ENCODE measurements at regions not wholly inside any gene's neighbourhood (a gene's known extent, or its start where the extent isn't known, plus 50 kb on each side); places are given as distances from the start of the nearest gene placed in this dataset.

- Histone ChIP-seq H3K4me3 (ENCODE audit: insufficient read length, low read depth) (no peak overlapping the region), H3K27me3 (ENCODE audit: insufficient read depth, insufficient read length) (no peaks in the 10 kb centered on the region), H3K36me3 (ENCODE audit: insufficient read depth, insufficient read length, low read length) (no peaks in the 10 kb centered on the region), H3K4me1 (ENCODE audit: insufficient read depth, insufficient read length) (no peaks in the 10 kb centered on the region), H3K9ac (ENCODE audit: insufficient read length, low read depth) (no peak overlapping the region), H3K9me3 (ENCODE audit: insufficient read depth, low read length) (no peaks in the 10 kb centered on the region)
- no peak for DNase-seq (ENCODE audit: low read depth, low spot score)
- TF ChIP-seq SUZ12 (IDR thresholded peaks at IDR 0.05; ENCODE audit: extremely low read depth, insufficient read depth, insufficient read length) (no peak), YY1 (IDR thresholded peaks at IDR 0.05; ENCODE audit: insufficient read depth, insufficient read length) (no peak), ZNF274 (IDR thresholded peaks at IDR 0.05; ENCODE audit: low read depth, low read length) (no peak)
Observed at GRCh38 chr5:72760259-72760658, 56.2 kb upstream of the TNPO1 start.

DNA sequence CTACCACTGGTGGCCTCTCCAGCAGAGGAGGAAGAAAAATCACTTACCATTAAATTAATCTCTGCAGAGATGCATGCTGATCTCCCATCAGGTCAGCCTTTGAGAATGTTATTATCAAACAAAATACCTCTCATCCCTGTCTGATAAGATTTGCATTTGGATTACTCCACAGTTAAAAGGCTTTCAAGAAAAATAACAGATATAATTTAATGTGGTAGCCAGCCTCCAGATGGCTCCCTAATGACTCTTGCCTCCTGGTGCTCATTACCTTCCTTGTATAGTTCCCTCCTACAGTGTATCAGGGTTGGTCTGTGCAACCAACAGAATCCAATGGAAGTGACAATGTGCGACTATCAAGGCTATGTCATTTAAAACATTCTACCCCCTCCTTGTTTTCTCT, 63.6 kb upstream of the TNPO1 start:
- no peak overlapping the region for H3K9ac ChIP-seq (ENCODE audit: insufficient read length, low read depth)
- DNase-seq (ENCODE audit: low read depth, low spot score) = no peak
- TF ChIP-seq ZNF274 (IDR thresholded peaks at IDR 0.05; ENCODE audit: low read depth, low read length) (no peak), SUZ12 (IDR thresholded peaks at IDR 0.05; ENCODE audit: extremely low read depth, insufficient read depth, insufficient read length) (no peak)
- no peaks in the 10 kb centered on the region for H3K36me3 ChIP-seq (ENCODE audit: insufficient read depth, insufficient read length, low read length)
- no peaks in the 10 kb centered on the region for H3K4me1 ChIP-seq (ENCODE audit: insufficient read depth, insufficient read length)
- no peak overlapping the region for H3K4me3 ChIP-seq (ENCODE audit: insufficient read length, low read depth)
- no peaks in the 10 kb centered on the region for H3K9me3 ChIP-seq (ENCODE audit: insufficient read depth, low read length)
- H3K27me3 ChIP-seq (ENCODE audit: insufficient read depth, insufficient read length) = no peaks in the 10 kb centered on the region

GRCh38 chr5:72749362-72749997, 67.0 kb upstream of the TNPO1 start:
- DNase-seq (ENCODE audit: low read depth, low spot score) = no peak
- Histone ChIP-seq H3K4me3 (ENCODE audit: insufficient read length, low read depth) (no peak overlapping the region), H3K27me3 (ENCODE audit: insufficient read depth, insufficient read length) (no peaks in the 10 kb centered on the region), H3K4me1 (ENCODE audit: insufficient read depth, insufficient read length) (no peaks in the 10 kb centered on the region), H3K9me3 (ENCODE audit: insufficient read depth, low read length) (no peaks in the 10 kb centered on the region), H3K9ac (ENCODE audit: insufficient read length, low read depth) (no peak overlapping the region), H3K36me3 (ENCODE audit: insufficient read depth, insufficient read length, low read length) (no peaks in the 10 kb centered on the region)
- TF ChIP-seq SUZ12 (IDR thresholded peaks at IDR 0.05; ENCODE audit: extremely low read depth, insufficient read depth, insufficient read length) (no peak), YY1 (IDR thresholded peaks at IDR 0.05; ENCODE audit: insufficient read depth, insufficient read length) (no peak), ZNF274 (IDR thresholded peaks at IDR 0.05; ENCODE audit: low read depth, low read length) (no peak)

DNA sequence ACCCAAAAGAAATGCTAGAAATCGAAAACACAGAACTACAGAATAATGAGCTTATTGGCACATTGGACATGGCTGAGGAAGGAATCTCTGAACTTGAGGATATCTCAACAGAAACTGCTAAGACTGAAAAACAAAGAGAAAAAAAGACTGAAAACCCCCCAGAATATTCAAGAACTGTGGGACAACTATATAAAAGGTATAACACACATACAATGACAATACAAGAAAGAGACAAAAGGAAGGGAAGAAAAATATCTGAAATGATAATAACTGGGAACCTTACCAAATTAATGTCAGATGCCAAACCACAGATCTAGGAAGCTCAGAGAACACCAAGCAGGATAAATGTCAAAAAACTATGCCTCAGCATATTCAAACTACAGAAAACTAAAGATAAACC, 68.6 kb upstream of the TNPO1 start:
- TF ChIP-seq ZNF274 (IDR thresholded peaks at IDR 0.05; ENCODE audit: low read depth, low read length) = no peak
- TF ChIP-seq SUZ12 (IDR thresholded peaks at IDR 0.05; ENCODE audit: extremely low read depth, insufficient read depth, insufficient read length) = no peak
- no peak for TF ChIP-seq YY1 (IDR thresholded peaks at IDR 0.05; ENCODE audit: insufficient read depth, insufficient read length)
- Histone ChIP-seq H3K9ac (ENCODE audit: insufficient read length, low read depth) (no peak overlapping the region), H3K27me3 (ENCODE audit: insufficient read depth, insufficient read length) (no peaks in the 10 kb centered on the region), H3K9me3 (ENCODE audit: insufficient read depth, low read length) (no peaks in the 10 kb centered on the region), H3K4me3 (ENCODE audit: insufficient read length, low read depth) (no peak overlapping the region), H3K4me1 (ENCODE audit: insufficient read depth, insufficient read length) (no peaks in the 10 kb centered on the region), H3K36me3 (ENCODE audit: insufficient read depth, insufficient read length, low read length) (no peaks in the 10 kb centered on the region)
- no peak for DNase-seq (ENCODE audit: low read depth, low spot score)

- Histone ChIP-seq H3K9ac (ENCODE audit: insufficient read length, low read depth) (no peak overlapping the region), H3K4me3 (ENCODE audit: insufficient read length, low read depth) (no peak overlapping the region), H3K27me3 (ENCODE audit: insufficient read depth, insufficient read length) (no peaks in the 10 kb centered on the region), H3K36me3 (ENCODE audit: insufficient read depth, insufficient read length, low read length) (no peaks in the 10 kb centered on the region), H3K9me3 (ENCODE audit: insufficient read depth, low read length) (no peaks in the 10 kb centered on the region), H3K4me1 (ENCODE audit: insufficient read depth, insufficient read length) (no peaks in the 10 kb centered on the region)
- DNase-seq (ENCODE audit: low read depth, low spot score) = no peak
- TF ChIP-seq SUZ12 (IDR thresholded peaks at IDR 0.05; ENCODE audit: extremely low read depth, insufficient read depth, insufficient read length) (no peak), ZNF274 (IDR thresholded peaks at IDR 0.05; ENCODE audit: low read depth, low read length) (no peak), YY1 (IDR thresholded peaks at IDR 0.05; ENCODE audit: insufficient read depth, insufficient read length) (no peak)
Observed at GRCh38 chr5:72746736-72747135, 69.7 kb upstream of the TNPO1 start.

DNA sequence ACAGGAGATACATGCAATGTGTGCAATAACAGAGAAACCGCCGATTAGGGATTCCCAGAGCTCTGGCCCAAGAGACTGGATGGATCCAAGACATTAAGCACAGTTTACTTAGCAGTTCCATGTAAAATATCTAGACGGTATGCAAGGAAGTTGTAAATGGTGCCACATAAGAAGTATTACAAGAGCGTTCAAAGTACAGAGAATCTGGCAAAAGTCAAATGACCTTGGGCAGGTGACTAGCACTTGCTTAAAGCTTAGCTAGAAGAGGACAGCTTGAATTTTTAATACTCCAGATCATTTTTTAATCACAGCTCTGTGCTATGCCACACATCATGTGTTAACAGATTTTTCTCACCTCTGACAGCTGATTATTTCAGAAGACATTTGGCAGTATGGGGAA, 72.3 kb upstream of the TNPO1 start:
- Histone ChIP-seq H3K36me3 (ENCODE audit: insufficient read depth, insufficient read length, low read length) (no peaks in the 10 kb centered on the region), H3K4me1 (ENCODE audit: insufficient read depth, insufficient read length) (no peaks in the 10 kb centered on the region), H3K27me3 (ENCODE audit: insufficient read depth, insufficient read length) (no peaks in the 10 kb centered on the region), H3K4me3 (ENCODE audit: insufficient read length, low read depth) (no peak overlapping the region), H3K9me3 (ENCODE audit: insufficient read depth, low read length) (no peaks in the 10 kb centered on the region), H3K9ac (ENCODE audit: insufficient read length, low read depth) (no peak overlapping the region)
- TF ChIP-seq ZNF274 (IDR thresholded peaks at IDR 0.05; ENCODE audit: low read depth, low read length) (no peak), YY1 (IDR thresholded peaks at IDR 0.05; ENCODE audit: insufficient read depth, insufficient read length) (no peak), SUZ12 (IDR thresholded peaks at IDR 0.05; ENCODE audit: extremely low read depth, insufficient read depth, insufficient read length) (no peak)
- DNase-seq (ENCODE audit: low read depth, low spot score) = no peak

- H3K9ac ChIP-seq (ENCODE audit: insufficient read length, low read depth) = no peak overlapping the region
Observed at GRCh38 chr5:72741805-72742204, 74.7 kb upstream of the TNPO1 start.

More at GRCh38 chr5:72741805-72742204, 74.7 kb upstream of the TNPO1 start:
- no peaks in the 10 kb centered on the region for H3K27me3 ChIP-seq (ENCODE audit: insufficient read depth, insufficient read length)
- no peaks in the 10 kb centered on the region for H3K9me3 ChIP-seq (ENCODE audit: insufficient read depth, low read length)
- H3K4me1 ChIP-seq (ENCODE audit: insufficient read depth, insufficient read length) = no peaks in the 10 kb centered on the region
- no peak for TF ChIP-seq SUZ12 (IDR thresholded peaks at IDR 0.05; ENCODE audit: extremely low read depth, insufficient read depth, insufficient read length)
- TF ChIP-seq ZNF274 (IDR thresholded peaks at IDR 0.05; ENCODE audit: low read depth, low read length) = no peak
- no peak for TF ChIP-seq YY1 (IDR thresholded peaks at IDR 0.05; ENCODE audit: insufficient read depth, insufficient read length)
- no peak overlapping the region for H3K4me3 ChIP-seq (ENCODE audit: insufficient read length, low read depth)
- DNase-seq (ENCODE audit: low read depth, low spot score) = no peak
- H3K36me3 ChIP-seq (ENCODE audit: insufficient read depth, insufficient read length, low read length) = no peaks in the 10 kb centered on the region

Measured in NT2/D1 (cell line).